Esophagus muscularis mucosa (tissue), 4 donors: ENCODE measurements at regions not wholly inside any gene's neighbourhood (a gene's known extent, or its start where the extent isn't known, plus 50 kb on each side); places are given as distances from the start of the nearest gene placed in this dataset.
"Not testable (repeated sequence)": the region's sequence is repeated elsewhere in the genome, so short reads cannot be mapped to it uniquely, and the experiment has no call there.

Experiments
- DNase-seq: peaks from one replicate; pipeline ENCODE4 v3.0.0-alpha.2; 2017; ENCODE audit errors: extremely low spot score
- H3K27ac ChIP-seq, 4 donors: fragments of 200-600 bp; sonication (generic); replicated peaks in 1 of 4; 1 replicate in 3 of 4; 2 replicates in 1 of 4; pipeline ENCODE4 v1.5.1; 2016 to 2019; ENCODE audit warnings: mild to moderate bottlenecking in 1 of 4
- H3K27me3 ChIP-seq, 4 donors: fragments of 200-600 bp; sonication (generic); one replicate each; pipeline versions ENCODE4 v1.5.1 to v1.6.0; 2016 to 2019
- H3K36me3 ChIP-seq, 4 donors: fragments of 200-600 bp; sonication (generic); one replicate each; pipeline ENCODE4 v1.5.1; 2016 to 2019
- H3K4me1 ChIP-seq, 4 donors: fragments of 200-600 bp; sonication (generic); one replicate each; pipeline ENCODE4 v1.5.1; 2016 to 2019
- H3K4me3 ChIP-seq, 4 donors: fragments of 200-600 bp; sonication (generic); 1 replicate in 2 of 4; 2 replicates in 2 of 4; pipeline ENCODE4 v1.5.1; 2016 to 2019; ENCODE audit warnings: mild to moderate bottlenecking in 4 of 4, moderate library complexity in 1 of 4
- H3K9me3 ChIP-seq, 4 donors: fragments of 200-600 bp; sonication (generic); 1 replicate in 3 of 4; 2 replicates in 1 of 4; pipeline ENCODE4 v1.5.1; 2016 to 2019
- POLR2AphosphoS5 ChIP-seq, 2 donors: sonication (generic); formaldehyde crosslinking; IDR thresholded peaks; one replicate each; pipeline ENCODE4 v1.6.1; 2017; ENCODE audit warnings: antibody characterized with exemption in 2 of 2
- WGBS: methylation state at CpG from one replicate; pipeline ENCODE4 v1.1.5; 2018; 5-methylcytosine and 5-hydroxymethylcytosine counted together
- intact Hi-C: fragments of 100-400 bp; cut with DNase I; formaldehyde crosslinking; loops from one replicate; pipeline ENCODE4 v1.15.1; 2023

GRCh38 chr2:113328973-113329372 is 50.3 kb upstream of the PAX8 start:
- not testable (repeated sequence) for H3K9me3 ChIP-seq, DNase-seq, H3K27me3 ChIP-seq, H3K36me3 ChIP-seq, H3K4me3 ChIP-seq
- Histone ChIP-seq H3K4me1 (peaks cover 0 to 34% (median 25%) of the 10 kb centered on the region in 4 donors), H3K27ac (peak overlapping the region; percentile 38 to 66 (median 60))
- intact Hi-C loops: loop anchor here (5.0 kb wide), 1 partner anchor 47 kb away; no protein-coding TSS in a partner anchor
- 53% methylated on average over 9 of the region's 9 CpGs for WGBS
- TF ChIP-seq POLR2AphosphoS5 (IDR thresholded peaks at IDR 0.05): peak in 1 of 2 donors; percentile 25

DNA sequence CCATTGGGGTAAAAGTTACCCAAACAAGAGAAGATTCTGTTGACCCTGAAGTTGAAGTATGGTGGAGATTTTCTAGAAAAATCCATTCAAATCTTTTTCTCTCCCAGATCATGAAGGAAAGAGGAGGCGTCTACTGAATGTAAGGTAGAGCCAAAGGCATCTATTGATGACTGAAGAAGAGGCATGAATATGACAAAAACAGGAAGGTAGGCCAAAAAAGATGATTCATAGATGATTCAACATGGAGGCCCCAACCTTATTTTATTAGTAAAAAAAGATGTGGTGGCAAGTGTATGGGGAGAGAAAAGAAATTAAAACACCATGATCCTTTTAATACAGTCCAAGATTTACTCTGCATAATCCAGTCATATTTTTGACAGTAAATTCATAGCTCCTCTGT is 49.9 kb upstream of the PAX8 start:
- not testable (repeated sequence) for H3K9me3 ChIP-seq, DNase-seq, H3K36me3 ChIP-seq, H3K27me3 ChIP-seq, H3K4me3 ChIP-seq
- Histone ChIP-seq H3K4me1 (peaks cover 0 to 34% (median 28%) of the 10 kb centered on the region in 4 donors), H3K27ac (peak overlapping the region; percentile 38 to 66 (median 60))
- intact Hi-C loops: loop anchor here (5.0 kb wide), 1 partner anchor 46 kb away; no protein-coding TSS in a partner anchor
- WGBS: 76% methylated on average over 1 of the region's 1 CpG
